Bronchial epithelial cell (primary cell): ENCODE measurements at regions not wholly inside any gene's neighbourhood (a gene's known extent, or its start where the extent isn't known, plus 50 kb on each side); places are given as distances from the start of the nearest gene placed in this dataset.

Experiments
- DNase-seq: peaks from one replicate; pipeline ENCODE4 v3.0.0-alpha.2; 2010; ENCODE audit warnings: low read depth
- FAIRE-seq: peaks from 2 replicates; lab custom pipeline; 2011; peaks lifted over from hg19 to GRCh38; lab: Jason Lieb, UNC
- H3K27me3 ChIP-seq: 2 replicates; pipeline ENCODE4 v1.5.1; 2011; ENCODE audit warnings: low read length; ENCODE audit not compliant: control insufficient read depth, insufficient read depth
- H3K36me3 ChIP-seq: 2 replicates; pipeline ENCODE4 v1.5.1; 2011; ENCODE audit warnings: low read length; ENCODE audit not compliant: control insufficient read depth, insufficient read depth
- H3K4me3 ChIP-seq: 2 replicates; pipeline ENCODE4 v1.5.1; 2011; ENCODE audit warnings: mild to moderate bottlenecking, low read depth, low read length, control low read depth
- TF ChIP-seq, protein P1 (sequence below): IDR thresholded peaks from 2 replicates; pipeline ENCODE4 v1.5.1; 2011; ENCODE audit warnings: mild to moderate bottlenecking, moderate library complexity, low read length, control low read depth, inconsistent platforms; ENCODE audit not compliant: insufficient read depth, severe bottlenecking

DNA sequence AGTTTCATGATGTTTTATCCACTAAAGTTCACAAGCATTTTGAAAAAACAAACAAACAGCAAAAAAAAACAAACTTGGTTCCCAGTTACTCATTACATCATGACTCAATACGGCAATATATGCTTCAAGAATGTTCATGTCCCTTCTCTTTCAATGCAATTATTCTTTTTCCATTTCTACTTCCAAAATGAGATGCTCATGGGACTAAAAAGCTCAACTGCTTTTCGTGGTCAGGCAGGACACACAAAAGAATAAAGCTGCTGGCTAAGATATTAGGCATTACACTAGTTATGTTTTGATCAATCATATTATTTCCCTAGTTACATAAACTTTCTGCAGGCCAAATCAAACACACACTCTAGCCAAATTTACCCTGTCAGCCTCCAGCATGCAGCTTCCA is 301.3 kb downstream of the EPHA4 start:
- no peak overlapping the region for H3K4me3 ChIP-seq
- TF ChIP-seq, protein P1, sequence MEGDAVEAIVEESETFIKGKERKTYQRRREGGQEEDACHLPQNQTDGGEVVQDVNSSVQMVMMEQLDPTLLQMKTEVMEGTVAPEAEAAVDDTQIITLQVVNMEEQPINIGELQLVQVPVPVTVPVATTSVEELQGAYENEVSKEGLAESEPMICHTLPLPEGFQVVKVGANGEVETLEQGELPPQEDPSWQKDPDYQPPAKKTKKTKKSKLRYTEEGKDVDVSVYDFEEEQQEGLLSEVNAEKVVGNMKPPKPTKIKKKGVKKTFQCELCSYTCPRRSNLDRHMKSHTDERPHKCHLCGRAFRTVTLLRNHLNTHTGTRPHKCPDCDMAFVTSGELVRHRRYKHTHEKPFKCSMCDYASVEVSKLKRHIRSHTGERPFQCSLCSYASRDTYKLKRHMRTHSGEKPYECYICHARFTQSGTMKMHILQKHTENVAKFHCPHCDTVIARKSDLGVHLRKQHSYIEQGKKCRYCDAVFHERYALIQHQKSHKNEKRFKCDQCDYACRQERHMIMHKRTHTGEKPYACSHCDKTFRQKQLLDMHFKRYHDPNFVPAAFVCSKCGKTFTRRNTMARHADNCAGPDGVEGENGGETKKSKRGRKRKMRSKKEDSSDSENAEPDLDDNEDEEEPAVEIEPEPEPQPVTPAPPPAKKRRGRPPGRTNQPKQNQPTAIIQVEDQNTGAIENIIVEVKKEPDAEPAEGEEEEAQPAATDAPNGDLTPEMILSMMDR, result no peak

DNA sequence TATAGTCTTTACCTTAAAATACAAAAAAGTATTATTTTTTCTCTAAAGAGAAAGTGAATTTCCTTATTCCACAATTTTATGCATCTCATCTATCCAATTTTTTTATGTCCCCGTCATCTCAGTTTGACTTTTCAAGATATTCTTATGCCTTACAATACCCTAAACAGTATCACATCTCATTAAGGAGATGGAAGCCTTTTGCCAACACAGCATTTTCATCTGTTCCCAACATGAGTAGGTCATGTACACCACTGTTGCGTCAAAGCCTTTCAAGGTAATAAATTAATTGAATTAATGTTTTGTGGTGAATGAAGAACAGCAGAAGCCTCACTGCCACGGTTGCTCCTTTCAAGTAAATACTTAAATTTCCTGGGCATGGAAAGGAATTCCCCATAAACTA is 299.4 kb downstream of the EPHA4 start:
- FAIRE-seq (no peak), DNase-seq (no peak)
- Histone ChIP-seq H3K4me3 (no peak overlapping the region), H3K27me3 (no peaks in the 10 kb centered on the region), H3K36me3 (no peaks in the 10 kb centered on the region)
- TF ChIP-seq, protein P1, result no peak

More for the DNA sequence above, 301.3 kb downstream of the EPHA4 start:
- FAIRE-seq (no peak), DNase-seq (no peak)
- no peaks in the 10 kb centered on the region for H3K27me3 ChIP-seq
- H3K36me3 ChIP-seq, result no peaks in the 10 kb centered on the region

DNA sequence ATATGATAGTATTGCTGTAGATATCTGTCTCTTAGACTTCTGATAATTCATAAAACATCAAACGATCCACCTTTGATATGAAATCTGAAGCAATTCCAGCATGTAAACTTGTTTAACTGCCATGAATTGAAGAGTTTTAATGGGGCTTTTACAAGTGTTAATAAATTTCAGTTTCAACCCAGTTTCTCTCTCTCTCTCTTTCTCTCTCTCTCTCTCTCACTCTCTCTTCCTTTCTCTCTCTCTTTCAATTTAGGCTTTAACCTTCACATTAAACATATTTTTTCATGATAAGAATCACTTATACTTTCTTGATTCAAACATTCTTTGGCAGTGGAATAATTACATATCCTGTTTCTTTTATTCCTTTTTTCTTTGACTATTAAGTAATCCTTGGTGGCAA is 296.1 kb downstream of the EPHA4 start:
- FAIRE-seq (no peak), DNase-seq (no peak)
- TF ChIP-seq, protein P1, result no peak
- no peaks in the 10 kb centered on the region for H3K36me3 ChIP-seq
- no peak overlapping the region for H3K4me3 ChIP-seq
- H3K27me3 ChIP-seq, result no peaks in the 10 kb centered on the region

DNA sequence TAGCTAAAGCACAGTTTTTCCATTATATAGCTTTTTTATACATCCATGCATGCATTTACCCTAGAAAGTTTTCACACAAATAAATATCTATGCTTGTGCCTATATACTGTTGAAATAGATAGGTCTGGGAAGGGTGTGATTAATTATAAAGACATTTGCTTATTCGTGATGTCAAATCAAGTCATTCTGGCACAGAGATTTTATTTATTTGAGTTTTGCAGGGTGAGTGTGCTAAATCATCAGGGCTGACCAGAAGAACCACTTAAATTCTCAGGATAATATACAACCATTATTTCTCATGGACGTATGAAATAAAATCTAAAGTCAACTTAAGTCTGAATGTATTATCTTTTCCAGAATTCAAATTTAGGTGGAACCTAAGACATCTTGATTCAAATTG is 295.5 kb downstream of the EPHA4 start:
- FAIRE-seq (no peak), DNase-seq (no peak)
- Histone ChIP-seq H3K27me3 (no peaks in the 10 kb centered on the region), H3K36me3 (no peaks in the 10 kb centered on the region), H3K4me3 (no peak overlapping the region)
- TF ChIP-seq, protein P1, result no peak

DNA sequence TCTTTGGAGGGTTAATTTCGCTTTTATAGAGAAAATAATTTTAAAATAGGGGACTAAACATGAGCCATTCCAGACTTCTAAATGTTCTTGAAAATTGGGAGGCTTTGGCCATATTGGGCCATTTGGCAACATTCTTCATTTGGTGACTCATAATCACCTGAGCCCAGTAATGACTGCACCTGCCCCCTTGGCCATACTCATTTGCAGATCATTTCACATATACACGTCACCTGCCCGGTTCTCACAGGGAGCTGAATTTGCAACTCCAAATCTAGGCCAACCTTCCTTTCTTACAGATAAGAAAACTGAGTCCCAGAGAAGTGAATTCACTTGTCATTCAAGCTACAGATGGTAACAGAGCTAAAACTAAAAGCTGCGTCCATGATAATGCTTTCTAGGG is 289.7 kb downstream of the EPHA4 start:
- FAIRE-seq (no peak), DNase-seq (no peak)
- TF ChIP-seq, protein P1, result no peak
- Histone ChIP-seq H3K27me3 (no peaks in the 10 kb centered on the region), H3K36me3 (no peaks in the 10 kb centered on the region), H3K4me3 (no peak overlapping the region)

GRCh38 chr2:221283896-221284545 is 288.1 kb downstream of the EPHA4 start:
- Histone ChIP-seq H3K4me3 (no peak overlapping the region), H3K27me3 (no peaks in the 10 kb centered on the region), H3K36me3 (no peaks in the 10 kb centered on the region)
- no peak for DNase-seq
- FAIRE-seq, result no peak
- TF ChIP-seq, protein P1, result no peak
